ENCODE measurements at regions not wholly inside any gene's neighbourhood (a gene's known extent, or its start where the extent isn't known, plus 50 kb on each side); places are given as distances from the start of the nearest gene placed in this dataset.

DNA sequence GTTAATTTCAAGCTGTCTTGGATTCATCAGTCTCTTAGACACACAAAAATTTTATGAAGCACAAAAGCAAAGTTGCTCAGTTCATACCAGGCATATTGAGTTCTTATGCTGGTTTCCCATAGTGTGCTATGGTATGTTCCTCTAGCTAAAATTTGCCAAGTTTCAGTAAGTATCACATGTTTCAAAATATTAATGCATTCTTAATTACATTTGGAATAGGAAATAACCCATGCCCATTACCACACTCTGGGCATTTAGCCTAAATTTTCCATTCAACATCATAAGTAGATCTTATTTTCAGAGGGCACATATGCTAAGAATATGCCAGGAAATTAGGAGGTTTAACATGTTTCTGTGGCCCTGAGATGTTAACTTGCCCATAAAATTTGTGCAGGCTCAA, 289.9 kb downstream of the SHOX2 start:
- FAIRE-seq = no peak
- no peak for DNase-seq (ENCODE audit: insufficient read length, low spot score)

DNA sequence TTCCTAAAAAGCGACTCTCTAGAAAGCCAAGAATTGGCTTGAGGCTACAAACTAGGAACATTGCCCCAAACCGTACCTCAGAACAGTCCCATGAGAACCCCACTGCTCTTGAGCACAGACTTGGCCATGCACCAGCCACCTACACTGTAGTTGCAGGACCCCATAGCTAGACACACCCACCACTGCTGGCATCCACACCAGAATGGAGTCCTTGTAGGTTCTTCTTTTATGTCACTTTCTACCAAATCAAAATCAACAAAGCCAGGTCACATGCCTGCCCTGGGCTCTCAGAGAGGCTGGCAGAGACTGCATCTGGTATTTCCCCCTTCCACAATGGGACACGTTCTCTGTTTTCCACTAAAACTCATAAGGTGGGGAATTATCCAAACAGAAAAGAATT, 290.5 kb downstream of the SHOX2 start:
- FAIRE-seq (no peak), DNase-seq (ENCODE audit: insufficient read length, low spot score) (no peak)

DNA sequence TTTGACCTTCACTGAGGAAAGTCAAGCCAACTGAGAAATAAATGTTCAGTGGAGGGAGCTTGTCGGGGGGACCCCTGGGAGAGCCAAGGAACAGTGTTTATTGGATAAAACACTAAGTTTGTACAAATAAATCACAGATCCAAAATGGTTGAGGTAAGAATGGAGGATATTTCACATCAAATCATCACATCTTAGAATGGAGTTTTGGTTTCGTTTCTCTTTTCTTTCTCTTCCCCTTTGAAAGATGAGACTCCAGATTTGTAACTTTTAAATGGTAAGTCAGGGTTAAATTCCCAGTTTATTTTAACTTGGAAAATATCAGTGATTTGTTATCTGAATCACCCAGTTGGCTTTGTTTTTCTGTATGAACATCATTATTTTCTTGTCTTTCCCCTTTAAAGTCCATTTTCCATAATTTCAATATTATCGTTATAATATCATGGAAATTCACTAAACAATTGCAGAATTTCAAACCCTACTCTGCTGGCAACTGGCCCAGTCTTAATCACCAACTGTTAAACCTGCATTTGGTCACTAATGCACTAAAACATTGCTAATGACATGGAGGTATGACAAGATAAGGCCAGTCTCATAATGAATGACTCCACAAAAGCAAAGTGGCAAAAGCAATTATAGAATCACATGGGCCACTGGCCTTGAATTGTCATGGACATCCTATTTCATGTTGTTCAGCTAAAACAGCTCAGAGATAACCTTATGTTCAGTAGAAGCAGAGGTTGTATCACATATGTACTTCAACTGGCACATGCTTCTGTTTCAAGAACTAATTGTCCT, 295.1 kb downstream of the SHOX2 start:
- FAIRE-seq (peak; percentile 8), DNase-seq (ENCODE audit: insufficient read length, low spot score) (no peak)

DNA sequence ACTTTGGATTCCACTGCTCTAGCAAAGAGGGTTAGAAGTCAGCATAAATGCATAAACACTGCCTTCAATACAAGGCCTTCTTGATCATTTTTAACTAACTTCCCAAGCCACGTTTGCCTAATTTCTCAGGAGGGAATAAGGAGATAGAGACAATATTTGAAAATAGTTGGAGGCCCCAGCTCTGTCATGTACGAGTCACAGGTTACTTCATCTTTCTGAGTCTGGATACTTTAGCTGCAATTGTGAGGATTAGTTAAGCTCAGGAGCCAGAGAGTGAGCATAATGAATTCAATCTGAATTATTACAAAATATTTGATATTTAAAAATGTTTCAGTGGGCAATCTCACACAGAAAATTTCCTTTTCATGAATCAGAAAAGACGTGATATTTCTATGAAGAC, 298.9 kb downstream of the SHOX2 start:
- no peak for DNase-seq (ENCODE audit: insufficient read length, low spot score)
- FAIRE-seq = no peak

DNA sequence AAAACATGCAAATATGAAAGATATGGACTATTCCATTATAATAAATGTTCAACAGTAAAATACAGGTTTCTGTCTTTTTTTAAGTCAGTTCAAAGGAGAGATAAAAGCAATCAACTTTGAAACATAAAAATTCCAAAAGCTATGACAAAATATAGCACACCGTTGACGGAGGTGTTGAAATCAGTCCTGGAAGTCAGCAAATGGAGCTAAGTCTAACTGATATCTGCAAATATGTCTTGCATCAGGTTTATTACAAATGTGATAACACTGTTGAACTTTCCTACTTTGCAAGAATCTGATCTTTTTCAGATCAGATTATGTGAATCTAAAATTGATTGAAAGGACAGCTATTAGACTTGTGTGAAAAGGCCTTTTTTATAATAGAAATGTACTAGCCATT, 300.7 kb downstream of the SHOX2 start:
- DNase-seq (ENCODE audit: insufficient read length, low spot score) (no peak), FAIRE-seq (no peak)

DNA sequence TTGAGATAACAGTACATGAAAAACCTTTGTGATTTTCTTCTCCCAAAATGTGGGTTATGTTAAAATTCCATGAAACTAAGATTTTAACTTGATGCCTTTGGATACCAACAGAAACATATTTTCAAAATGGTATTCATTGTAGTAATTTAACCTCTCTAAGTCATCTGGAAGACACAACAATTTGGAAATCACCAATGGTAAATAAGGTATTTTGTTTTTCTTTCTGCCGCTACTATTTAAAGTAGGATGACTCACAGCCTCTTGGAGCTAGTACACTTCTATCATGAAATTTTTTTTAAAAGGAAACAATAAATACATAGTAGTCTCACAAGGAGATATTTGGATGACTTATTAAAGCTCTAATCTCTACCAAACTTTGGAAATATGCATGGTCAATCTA, 291.6 kb upstream of the VEPH1 start:
- no peak for FAIRE-seq

DNA sequence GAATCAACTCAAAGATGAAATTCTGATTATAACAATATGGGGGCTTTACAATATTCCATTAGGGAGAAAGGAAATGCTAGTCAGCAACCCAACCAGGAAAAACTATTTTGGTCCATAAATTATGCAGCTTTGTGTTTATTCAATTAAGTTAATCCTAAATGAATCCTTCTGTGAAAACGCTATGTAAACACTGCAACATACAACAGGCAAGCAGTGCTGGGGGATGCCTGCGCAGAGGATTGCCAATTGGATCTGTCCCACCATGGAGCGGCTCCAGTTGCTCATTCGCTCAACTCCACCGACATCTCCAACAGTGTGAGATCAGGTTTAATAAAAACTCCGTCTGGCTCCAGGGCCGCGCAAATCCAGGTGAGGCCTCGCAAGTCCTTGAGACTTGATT, 290.5 kb upstream of the VEPH1 start:
- FAIRE-seq = no peak
- no peak for DNase-seq (ENCODE audit: insufficient read length, low spot score)

More for the DNA sequence above, 291.6 kb upstream of the VEPH1 start:
- DNase-seq (ENCODE audit: insufficient read length, low spot score) = no peak

DNA sequence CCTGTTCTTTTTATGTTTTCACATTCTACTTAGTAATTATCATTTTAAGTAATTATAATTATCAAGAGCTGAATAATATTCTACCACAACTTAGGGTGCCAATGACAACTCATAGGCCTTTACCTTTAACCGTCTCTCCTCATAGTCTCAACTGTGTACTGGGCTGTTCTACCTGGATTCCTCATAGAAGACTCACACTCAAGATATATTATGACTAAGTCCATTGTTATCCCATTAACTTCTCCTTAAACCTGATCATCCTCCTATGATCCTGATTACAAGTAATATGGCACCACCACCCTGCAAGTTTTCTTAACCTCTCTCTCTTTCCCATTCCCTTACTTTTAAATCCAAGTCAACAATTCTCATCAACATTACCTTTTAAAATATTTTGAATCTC, 285.9 kb upstream of the VEPH1 start:
- no peak for DNase-seq (ENCODE audit: insufficient read length, low spot score)
- no peak for FAIRE-seq

DNA sequence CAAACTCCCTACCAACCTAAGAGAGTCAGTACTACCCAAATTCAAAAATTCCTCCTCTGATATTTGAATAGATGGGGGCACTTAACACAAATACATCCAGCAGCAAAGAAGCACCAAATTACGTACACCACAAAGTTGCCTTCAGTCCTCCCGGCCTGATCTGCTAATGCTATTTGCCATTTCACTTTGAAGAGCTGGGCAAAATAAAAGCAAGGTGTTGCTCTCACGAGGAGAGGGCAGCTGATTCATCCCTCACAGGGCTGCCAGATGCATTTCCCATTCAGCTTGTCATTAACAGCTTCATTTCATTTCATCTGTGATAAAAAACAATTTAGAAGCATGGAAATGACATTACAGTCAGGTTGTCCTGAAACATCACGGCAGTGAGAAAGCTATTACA, 283.4 kb upstream of the VEPH1 start:
- DNase-seq (ENCODE audit: insufficient read length, low spot score) = no peak
- no peak for FAIRE-seq

DNA sequence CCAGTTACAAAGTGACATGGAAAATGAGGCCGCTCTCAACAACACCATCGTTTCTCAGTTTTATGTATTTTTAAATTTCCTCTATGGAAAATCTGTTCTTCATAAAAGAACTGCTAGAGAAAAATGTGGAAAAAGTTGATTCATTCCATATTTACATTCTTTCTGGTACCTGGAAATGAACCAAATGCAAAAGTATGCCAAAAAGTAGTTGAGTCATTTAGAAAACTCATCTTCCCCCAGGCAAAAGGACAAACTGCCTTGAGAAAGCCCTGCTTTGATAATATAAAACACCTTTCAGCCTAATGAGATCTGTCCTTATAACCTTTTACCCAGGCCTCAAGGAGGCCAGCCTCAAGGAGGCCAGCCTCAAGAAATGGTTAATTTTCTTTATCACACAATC, 283.0 kb upstream of the VEPH1 start:
- DNase-seq (ENCODE audit: insufficient read length, low spot score) (no peak), FAIRE-seq (no peak)

DNA sequence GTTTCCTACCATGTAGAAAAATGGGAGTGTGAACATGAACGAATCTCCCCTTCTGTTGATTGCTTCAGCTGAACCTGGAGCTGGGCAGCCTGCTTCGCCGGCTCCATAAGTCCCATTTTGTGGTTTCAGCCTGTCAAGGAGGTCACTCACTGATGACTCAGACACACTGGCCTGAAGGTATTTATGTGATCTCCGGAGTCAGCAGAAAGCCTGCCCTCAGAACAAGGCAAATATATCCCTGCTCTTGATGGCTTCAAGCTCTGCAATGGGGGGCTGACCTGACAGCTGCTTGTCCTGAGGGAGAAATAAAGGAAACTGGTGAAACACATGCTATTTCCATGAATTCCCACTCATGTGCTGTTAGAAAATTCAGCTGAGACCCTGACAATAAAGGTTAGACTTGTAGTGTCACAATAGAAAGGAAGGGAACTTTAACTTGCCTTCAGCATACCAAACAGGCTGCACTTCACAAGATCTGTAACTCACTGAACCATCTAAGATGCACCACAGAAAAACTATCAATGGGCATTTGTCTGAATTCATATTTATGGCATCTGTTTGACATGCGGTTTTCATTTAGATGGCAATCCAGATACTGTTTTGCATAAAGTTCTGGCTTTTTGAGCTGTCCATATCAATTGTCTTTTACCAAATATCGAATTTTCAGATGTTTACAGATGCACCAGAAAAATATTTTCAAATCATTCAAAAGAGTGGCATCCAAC, 282.0 kb upstream of the VEPH1 start:
- FAIRE-seq (no peak), DNase-seq (ENCODE audit: insufficient read length, low spot score) (no peak)

DNA sequence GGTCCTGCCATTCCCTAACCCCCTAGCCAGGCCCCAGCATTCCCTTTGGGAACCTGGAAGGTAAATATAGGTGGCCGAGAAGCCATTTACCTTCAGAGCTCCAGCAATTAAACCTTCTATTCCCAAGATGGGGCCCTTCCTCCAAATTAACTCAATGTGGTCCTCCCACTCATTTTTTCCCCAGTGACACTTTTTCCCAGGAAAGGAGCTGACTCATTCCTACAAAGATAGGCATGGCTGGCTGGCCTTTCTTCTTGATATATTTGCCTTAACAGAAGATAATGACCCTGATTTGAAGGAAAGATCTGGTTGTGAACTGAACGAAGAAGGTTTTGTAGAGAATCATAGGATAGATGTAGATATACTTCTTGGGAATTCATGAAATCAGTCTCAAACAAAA, 279.0 kb upstream of the VEPH1 start:
- DNase-seq (ENCODE audit: insufficient read length, low spot score) = no peak
- FAIRE-seq = no peak

DNA sequence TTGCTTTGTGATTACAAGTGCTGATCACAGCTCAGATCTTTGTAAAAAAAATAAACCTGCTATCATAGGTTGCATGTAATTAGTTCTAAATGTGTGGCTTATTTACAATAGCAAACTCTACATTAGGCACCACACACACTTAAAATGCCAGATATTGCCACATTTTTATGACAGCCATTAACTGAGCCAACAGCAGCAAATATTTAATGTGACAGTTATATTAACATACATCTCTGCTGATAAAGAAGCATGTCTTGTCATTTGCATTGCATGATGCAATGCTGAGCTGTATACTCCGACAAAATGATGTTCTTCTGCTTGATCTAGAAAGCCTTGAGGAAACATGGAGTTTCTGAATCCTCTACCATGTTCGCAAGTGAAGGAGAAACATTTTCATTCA, 273.6 kb upstream of the VEPH1 start:
- DNase-seq (ENCODE audit: insufficient read length, low spot score) (no peak), FAIRE-seq (no peak)

DNA sequence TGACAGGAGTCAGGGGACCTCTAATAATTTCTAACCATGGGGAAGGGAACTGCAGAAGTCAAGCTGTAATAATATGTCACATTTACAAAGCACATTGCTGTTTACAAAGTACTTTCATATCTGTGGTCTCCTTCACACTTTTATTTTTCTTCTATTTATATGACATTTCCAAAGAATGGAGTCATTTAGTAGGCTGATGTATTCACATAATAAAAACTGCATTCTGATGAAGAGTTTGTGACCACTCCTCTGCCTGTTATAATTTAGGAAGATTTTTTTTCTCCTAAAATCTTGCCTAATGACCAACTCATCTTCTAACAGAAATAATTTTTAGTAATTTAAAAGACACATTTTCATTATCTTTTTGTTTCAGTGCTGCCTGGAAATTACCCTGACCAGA, 272.2 kb upstream of the VEPH1 start:
- no peak for FAIRE-seq
- DNase-seq (ENCODE audit: insufficient read length, low spot score) = no peak

DNA sequence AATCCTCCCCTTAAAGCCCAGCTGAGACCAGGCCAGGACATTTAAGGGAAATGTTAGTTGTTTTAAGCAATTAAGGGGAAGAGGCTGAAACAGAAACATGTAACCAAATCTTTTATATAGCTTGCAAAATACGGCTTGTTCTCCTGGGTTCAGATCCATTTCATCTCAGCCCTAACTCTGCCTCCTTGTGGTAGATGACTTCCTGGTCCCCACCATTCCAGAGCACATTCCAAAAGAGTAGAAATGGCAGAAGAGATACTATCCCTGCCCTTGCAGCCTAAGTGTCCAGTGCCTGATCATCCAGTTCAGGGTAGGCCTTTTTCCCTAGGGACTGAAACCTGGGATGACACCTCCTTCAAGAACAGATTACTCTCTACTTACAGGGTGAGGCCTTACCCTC, 266.2 kb upstream of the VEPH1 start:
- FAIRE-seq (no peak), DNase-seq (ENCODE audit: insufficient read length, low spot score) (no peak)

DNA sequence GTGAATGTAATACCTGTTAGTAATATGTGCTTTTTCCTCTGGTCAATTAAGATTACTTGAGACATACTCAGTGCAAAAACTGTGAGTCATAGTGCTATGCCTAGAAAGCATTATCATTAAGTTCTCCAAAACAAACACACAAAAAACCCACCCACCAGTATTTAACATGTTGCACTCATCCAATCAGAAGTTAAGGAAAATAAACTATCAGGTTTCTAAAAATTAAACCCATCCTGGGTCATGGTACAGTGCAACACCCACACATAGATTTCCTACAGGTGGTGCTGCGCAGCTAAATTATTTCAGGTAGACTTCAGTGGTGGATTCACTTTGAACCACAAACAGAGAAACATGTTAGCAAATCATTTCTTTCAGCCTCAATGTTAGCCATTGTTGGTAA, 264.4 kb upstream of the VEPH1 start:
- DNase-seq (ENCODE audit: insufficient read length, low spot score) (no peak), FAIRE-seq (no peak)

DNA sequence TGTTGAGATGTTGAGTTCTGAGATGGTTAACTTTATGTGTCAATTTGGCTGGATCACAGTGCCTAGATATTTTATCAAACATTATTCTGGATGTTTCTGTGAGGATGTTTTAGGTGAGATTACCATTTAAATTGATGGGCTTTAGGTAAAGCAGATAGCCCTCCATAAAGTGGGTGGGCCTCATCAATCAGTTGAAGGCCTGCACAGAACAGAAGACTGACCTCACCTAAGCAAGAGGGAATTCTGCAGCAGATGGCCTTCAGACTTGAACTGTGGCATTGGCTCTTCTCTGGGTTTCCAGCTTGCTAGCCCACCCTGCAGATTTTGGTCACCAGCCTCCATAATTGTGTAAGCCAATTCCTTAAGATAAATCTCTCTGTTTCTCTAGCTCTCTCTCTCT, 260.4 kb upstream of the VEPH1 start:
- FAIRE-seq = no peak
- no peak for DNase-seq (ENCODE audit: insufficient read length, low spot score)

DNA sequence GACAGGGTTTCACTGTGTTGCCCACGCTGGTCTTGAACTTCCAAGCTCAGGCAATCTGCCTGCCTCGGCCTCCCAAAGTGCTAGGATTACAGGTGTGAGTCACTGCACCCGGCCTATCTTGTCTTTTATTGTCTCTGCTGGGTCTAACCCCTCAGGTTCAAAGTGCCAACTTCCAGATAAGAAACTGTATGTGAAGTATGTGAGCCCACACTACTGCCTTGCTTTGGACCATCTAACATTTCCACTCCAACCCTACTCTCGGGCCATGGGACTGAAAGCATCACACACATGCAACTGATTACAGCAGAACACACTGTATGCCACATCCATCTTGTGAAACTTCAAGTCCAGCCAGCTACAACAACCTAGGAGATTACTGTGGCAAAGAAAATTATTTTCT, 256.1 kb upstream of the VEPH1 start:
- no peak for DNase-seq (ENCODE audit: insufficient read length, low spot score)
- FAIRE-seq = no peak

DNA sequence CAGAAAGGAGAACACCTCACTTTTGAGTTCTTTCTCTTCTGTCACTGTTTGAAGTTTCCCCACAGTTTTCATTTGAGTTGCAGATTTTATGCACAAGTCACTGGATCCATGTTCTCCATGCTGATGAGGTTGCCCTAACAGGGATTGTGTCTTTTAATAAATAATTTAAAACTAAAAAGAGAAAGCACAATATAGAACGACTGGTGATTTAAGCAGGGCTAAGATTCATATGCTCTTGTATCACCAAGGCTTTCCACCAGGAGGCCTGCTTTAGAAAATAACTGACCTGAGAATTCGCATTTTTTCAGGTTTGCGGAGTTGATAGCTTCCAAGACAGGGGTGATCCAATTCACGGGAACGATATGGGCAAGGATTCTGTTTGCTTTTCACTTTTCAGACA, 252.0 kb upstream of the VEPH1 start:
- FAIRE-seq = no peak
- no peak for DNase-seq (ENCODE audit: insufficient read length, low spot score)

DNA sequence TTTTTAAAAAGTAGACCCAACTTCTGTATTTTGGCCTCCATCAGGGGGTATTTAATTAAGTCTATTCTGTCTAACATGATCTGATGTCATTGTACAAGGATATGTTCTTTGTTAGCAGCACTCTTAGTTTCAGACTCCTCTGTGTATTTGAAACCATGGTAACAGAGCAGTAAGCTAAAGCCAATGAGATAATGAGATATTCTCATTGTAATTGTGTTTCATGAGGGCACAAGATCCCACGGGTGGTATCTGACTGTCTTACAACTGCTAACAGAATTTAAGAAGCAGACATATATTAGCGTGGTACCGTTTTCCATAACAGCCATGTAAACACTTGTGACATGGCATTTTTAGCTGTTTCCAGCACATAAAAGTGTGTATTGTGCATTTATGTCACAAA, 251.2 kb upstream of the VEPH1 start:
- DNase-seq (ENCODE audit: insufficient read length, low spot score) (no peak), FAIRE-seq (no peak)

DNA sequence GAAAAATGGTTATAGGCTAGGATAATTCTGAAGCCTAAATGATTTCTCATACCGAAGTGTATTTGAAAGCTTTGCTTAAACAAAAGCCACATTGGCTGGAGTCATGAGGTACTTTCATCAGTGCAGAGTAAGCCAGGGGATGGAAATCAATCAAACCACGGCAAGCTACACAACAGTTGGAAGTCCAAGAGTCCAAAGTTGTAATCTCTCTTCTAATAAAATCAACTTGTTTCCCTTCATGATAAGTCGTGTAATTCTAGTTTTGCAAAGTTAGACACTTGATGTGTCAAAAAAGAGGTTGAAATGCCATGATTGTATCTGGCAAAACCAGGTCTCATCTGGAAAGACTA, 250.5 kb upstream of the VEPH1 start:
- no peak for FAIRE-seq

DNA sequence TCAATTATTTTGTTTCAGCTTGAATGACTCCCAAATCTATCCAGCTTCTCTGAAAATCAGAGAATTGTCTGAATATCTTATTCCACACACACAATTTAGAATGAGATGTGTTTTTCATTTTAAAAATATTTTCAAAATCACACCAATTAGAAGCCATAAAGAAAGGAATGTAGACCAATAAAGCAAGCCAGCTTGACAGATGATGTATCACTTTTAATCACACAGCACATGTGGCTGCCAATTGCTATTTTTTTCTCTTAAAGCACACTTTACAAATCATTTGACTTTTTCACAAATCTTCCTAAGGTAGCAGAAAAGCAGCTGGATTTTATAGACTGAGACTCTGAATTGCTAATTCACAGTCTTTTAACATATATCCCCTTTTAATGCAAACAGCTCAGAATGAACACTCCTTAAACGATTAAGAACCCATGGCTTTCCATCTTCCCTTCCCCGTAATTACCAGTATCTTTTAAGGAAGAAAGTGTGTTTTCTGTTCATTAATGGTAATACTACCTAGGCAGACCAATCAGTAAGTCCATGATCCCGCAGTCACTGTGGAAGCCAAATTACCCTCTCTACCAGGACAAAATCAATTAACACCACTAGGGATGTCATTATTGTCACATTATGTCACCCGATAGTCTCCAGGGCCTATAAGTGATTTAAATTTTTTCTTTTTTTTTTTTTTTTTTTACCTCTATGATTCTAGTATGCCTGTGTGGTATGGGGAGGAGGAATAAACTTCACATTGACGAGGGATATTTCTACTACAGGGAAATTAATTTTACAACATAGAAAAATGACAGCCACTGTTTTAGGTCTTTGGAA, 250.0 kb upstream of the VEPH1 start:
- no peak for FAIRE-seq
- no peak for DNase-seq (ENCODE audit: insufficient read length, low spot score)

More for the DNA sequence above, 250.5 kb upstream of the VEPH1 start:
- no peak for DNase-seq (ENCODE audit: insufficient read length, low spot score)

Measured in GM19239 (cell line).